K562 (cell line): ENCODE measurements at regions not wholly inside any gene's neighbourhood (a gene's known extent, or its start where the extent isn't known, plus 50 kb on each side); places are given as distances from the start of the nearest gene placed in this dataset.

ENCODE experiments used
- ATAC-seq: fragments of 200-7000 bp; cut with Tn5 transposase; 3 replicates; pipeline ENCODE4 v1.9.1; 2020; ENCODE audit warnings: moderate library complexity
- BruUV-seq: library from RNA; stranded (reverse); fragments of 400-500 nt; replicated peaks from 2 replicates; lab custom pipeline; 2021; lab: Mats Ljungman, UMichigan
- CTCF ChIA-PET: fragments of 300-600 bp; formaldehyde crosslinking; extraction: SDS; loops from one replicate; lab custom pipeline; 2021; ENCODE audit warnings: low intra/inter-chr PET ratio; lab: Yijun Ruan, JAX
- POLR2A ChIA-PET: fragments of 300-600, 350-650 bp; sonication (Branson Sonifier 250); formaldehyde crosslinking; extraction: SDS; loops from one replicate; lab custom pipeline; 2021; ENCODE audit warnings: antibody characterized with exemption, inconsistent platforms; lab: Yijun Ruan, JAX
- DNase-seq, 4 experiments: peaks; one replicate each; pipeline versions ENCODE4 v3.0.0 to v3.0.0-alpha.2; 2011 to 2018; ENCODE audit warnings: low spot score in 3 of 4, mixed read lengths in 3 of 4; ENCODE audit errors: extremely low read depth in 1 of 4
- FAIRE-seq: peaks from 2 replicates; lab custom pipeline; 2011; peaks lifted over from hg19 to GRCh38; lab: Jason Lieb, UNC
- H2AFZ ChIP-seq: 2 replicates; pipeline ENCODE4 v1.6.0; 2011; ENCODE audit warnings: low read depth, low read length, control low read depth, inconsistent platforms
- H3K27ac ChIP-seq: fragments of 200-600 bp; 3 replicates; pipeline ENCODE4 v1.8.0; 2011; ENCODE audit warnings: low read depth, mild to moderate bottlenecking, control low read depth, inconsistent platforms, low read length, moderate library complexity, mixed read lengths; ENCODE audit errors: extremely low read depth
- H3K27me3 ChIP-seq, 2 experiments: fragments of 300-600 bp in 1 of 2; 2 replicates in 1 of 2; 3 replicates in 1 of 2; pipeline versions ENCODE4 v1.6.0 to v1.8.0; 2011; ENCODE audit warnings: inconsistent platforms in 2 of 2, low read length in 2 of 2, mild to moderate bottlenecking in 1 of 2, mixed read lengths in 1 of 2, moderate library complexity in 1 of 2; ENCODE audit not compliant: control insufficient read depth in 2 of 2, insufficient read depth in 2 of 2
- H3K36me3 ChIP-seq: fragments of 300-600 bp; 3 replicates; pipeline ENCODE4 v1.8.0; 2011; ENCODE audit warnings: mild to moderate bottlenecking, low read length, inconsistent platforms; ENCODE audit not compliant: control insufficient read depth, insufficient read depth
- H3K4me1 ChIP-seq, 2 experiments: fragments of 200-600 bp in 1 of 2; replicated peaks in 1 of 2; 2 replicates in 1 of 2; 3 replicates in 1 of 2; pipeline versions ENCODE4 v1.5.1 to v1.8.0; 2011; ENCODE audit warnings: inconsistent platforms in 2 of 2, low read length in 2 of 2, mild to moderate bottlenecking in 1 of 2, mixed read lengths in 1 of 2, moderate library complexity in 1 of 2; ENCODE audit not compliant: control insufficient read depth in 2 of 2, insufficient read depth in 2 of 2
- H3K4me2 ChIP-seq: 2 replicates; pipeline ENCODE4 v1.6.1; 2011; ENCODE audit warnings: low read length, control low read depth, inconsistent platforms, mixed read lengths; ENCODE audit not compliant: insufficient read depth
- H3K4me3 ChIP-seq: fragments of 200-600 bp; sonication (generic), shearing (Covaris generic); 2 replicates; pipeline ENCODE4 v1.5.1; 2016; ENCODE audit warnings: control low read depth, inconsistent platforms
- H3K79me2 ChIP-seq: fragments of 200-600 bp; 3 replicates; pipeline ENCODE4 v1.8.0; 2011; ENCODE audit warnings: low read length, inconsistent platforms; ENCODE audit not compliant: control insufficient read depth, insufficient read depth
- H3K9ac ChIP-seq, 2 experiments: 2 replicates each; pipeline versions ENCODE4 v1.6.0 to v1.6.1; 2011; ENCODE audit warnings: low read depth in 2 of 2, low read length in 2 of 2, control low read depth in 1 of 2, inconsistent platforms in 1 of 2, mild to moderate bottlenecking in 1 of 2, mixed read lengths in 1 of 2; ENCODE audit not compliant: insufficient read depth in 1 of 2
- H3K9me1 ChIP-seq: one replicate; pipeline ENCODE4 v1.6.0; 2011; ENCODE audit warnings: inconsistent platforms, mild to moderate bottlenecking, low read length, moderate library complexity; ENCODE audit not compliant: control insufficient read depth, insufficient read depth
- H3K9me3 ChIP-seq: replicated peaks from 2 replicates; pipeline ENCODE4 v1.5.1; 2011; ENCODE audit warnings: low read depth, low read length, inconsistent platforms; ENCODE audit not compliant: control insufficient read depth, insufficient read depth
- H4K20me1 ChIP-seq: replicated peaks from 2 replicates; pipeline ENCODE4 v1.6.1; 2011; ENCODE audit warnings: low read length, inconsistent platforms, mixed read lengths; ENCODE audit not compliant: control insufficient read depth, insufficient read depth
- TCF7 ChIP-seq: sonication (generic); IDR thresholded peaks from 2 replicates; pipeline ENCODE4 v1.6.1; 2016; ENCODE audit warnings: antibody characterized with exemption, borderline replicate concordance
- TEAD1 ChIP-seq, 2 experiments: fragments of 450-650 bp in 1 of 2; sonication (generic) in 1 of 2; formaldehyde crosslinking; IDR thresholded peaks; 2 replicates each; pipeline versions ENCODE4 v1.4.0 to v1.8.0; 2020 to 2022; ENCODE audit warnings: mild to moderate bottlenecking in 2 of 2, missing genetic modification reagents in 1 of 2
- WGBS: fragments of 100-300 bp; shearing (Covaris generic); methylation state at CpG from one replicate; pipeline ENCODE4 v1.1.6; 2016; ENCODE audit warnings: low coverage, mixed read lengths; ENCODE audit not compliant: insufficient coverage; ENCODE audit errors: missing lambda C conversion rate; 5-methylcytosine and 5-hydroxymethylcytosine counted together
- in situ Hi-C: fragments of 300-500 bp; cut with MboI; formaldehyde crosslinking; loops from 4 replicates; pipeline ENCODE4 v1.15.0; 2018; ENCODE audit warnings: inconsistent platforms, mixed read lengths
- intact Hi-C: fragments of 100-400 bp; cut with micrococcal nuclease; formaldehyde crosslinking; loops from 2 replicates; pipeline ENCODE4 v1.14.2; 2022
- TF ChIP-seq, protein P1 (sequence below): fragments of 450-650 bp; formaldehyde crosslinking; IDR thresholded peaks from 2 replicates; pipeline ENCODE4 v1.4.0; 2020; ENCODE audit warnings: mild to moderate bottlenecking, mixed read lengths
- TF ChIP-seq, protein P2 (sequence below): fragments of 450-650 bp; formaldehyde crosslinking; conservative IDR thresholded peaks from 2 replicates; pipeline ENCODE4 v1.4.0; 2022; ENCODE audit warnings: mild to moderate bottlenecking, missing genetic modification characterization
- TF ChIP-seq, protein P3 (sequence below): sonication (generic); formaldehyde crosslinking; IDR thresholded peaks from 2 replicates; pipeline ENCODE4 v1.8.1; 2023; ENCODE audit warnings: mild to moderate bottlenecking, missing genetic modification reagents, moderate library complexity
- TF ChIP-seq, protein P4 (sequence below): fragments of 450-650 bp; formaldehyde crosslinking; IDR thresholded peaks from 2 replicates; pipeline ENCODE4 v1.4.0; 2020; ENCODE audit warnings: mild to moderate bottlenecking, moderate library complexity

DNA sequence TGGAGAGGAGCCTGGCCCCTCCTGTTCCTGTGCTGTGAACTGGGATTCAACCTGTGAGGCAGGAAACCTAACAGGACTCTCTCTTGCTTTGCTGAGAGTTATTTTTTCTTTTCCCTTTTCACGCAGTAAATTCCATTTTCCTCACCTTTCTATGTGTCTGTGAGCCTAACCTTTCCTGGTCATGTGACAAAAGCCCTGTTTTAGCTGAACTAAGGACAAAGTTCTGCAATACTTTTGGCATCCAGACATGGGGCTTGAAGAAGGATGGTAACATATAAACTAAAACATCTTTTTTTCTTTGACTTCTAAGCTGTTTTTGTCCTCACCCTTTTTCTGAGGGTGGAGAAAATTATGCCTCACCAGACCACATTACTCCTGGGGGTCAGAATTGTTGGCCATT lies 368.5 kb downstream of the HTR1B start:
- TF ChIP-seq, protein P1, sequence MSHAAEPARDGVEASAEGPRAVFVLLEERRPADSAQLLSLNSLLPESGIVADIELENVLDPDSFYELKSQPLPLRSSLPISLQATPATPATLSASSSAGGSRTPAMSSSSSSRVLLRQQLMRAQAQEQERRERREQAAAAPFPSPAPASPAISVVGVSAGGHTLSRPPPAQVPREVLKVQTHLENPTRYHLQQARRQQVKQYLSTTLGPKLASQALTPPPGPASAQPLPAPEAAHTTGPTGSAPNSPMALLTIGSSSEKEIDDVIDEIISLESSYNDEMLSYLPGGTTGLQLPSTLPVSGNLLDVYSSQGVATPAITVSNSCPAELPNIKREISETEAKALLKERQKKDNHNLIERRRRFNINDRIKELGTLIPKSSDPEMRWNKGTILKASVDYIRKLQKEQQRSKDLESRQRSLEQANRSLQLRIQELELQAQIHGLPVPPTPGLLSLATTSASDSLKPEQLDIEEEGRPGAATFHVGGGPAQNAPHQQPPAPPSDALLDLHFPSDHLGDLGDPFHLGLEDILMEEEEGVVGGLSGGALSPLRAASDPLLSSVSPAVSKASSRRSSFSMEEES (CRISPR knock-in tag), result 0 out of 2 replicates have a peak, but pooled peaks have one; percentile 8
- TF ChIP-seq, protein P2, sequence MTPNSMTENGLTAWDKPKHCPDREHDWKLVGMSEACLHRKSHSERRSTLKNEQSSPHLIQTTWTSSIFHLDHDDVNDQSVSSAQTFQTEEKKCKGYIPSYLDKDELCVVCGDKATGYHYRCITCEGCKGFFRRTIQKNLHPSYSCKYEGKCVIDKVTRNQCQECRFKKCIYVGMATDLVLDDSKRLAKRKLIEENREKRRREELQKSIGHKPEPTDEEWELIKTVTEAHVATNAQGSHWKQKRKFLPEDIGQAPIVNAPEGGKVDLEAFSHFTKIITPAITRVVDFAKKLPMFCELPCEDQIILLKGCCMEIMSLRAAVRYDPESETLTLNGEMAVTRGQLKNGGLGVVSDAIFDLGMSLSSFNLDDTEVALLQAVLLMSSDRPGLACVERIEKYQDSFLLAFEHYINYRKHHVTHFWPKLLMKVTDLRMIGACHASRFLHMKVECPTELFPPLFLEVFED (CRISPR knock-in tag), result no peak
- TF ChIP-seq TEAD1 (CRISPR knock-in tag; IDR thresholded peaks at IDR 0.05) (no peak), TCF7 (no peak)
- TF ChIP-seq, protein P3, sequence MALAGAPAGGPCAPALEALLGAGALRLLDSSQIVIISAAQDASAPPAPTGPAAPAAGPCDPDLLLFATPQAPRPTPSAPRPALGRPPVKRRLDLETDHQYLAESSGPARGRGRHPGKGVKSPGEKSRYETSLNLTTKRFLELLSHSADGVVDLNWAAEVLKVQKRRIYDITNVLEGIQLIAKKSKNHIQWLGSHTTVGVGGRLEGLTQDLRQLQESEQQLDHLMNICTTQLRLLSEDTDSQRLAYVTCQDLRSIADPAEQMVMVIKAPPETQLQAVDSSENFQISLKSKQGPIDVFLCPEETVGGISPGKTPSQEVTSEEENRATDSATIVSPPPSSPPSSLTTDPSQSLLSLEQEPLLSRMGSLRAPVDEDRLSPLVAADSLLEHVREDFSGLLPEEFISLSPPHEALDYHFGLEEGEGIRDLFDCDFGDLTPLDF (CRISPR knock-in tag), result no peak
- TF ChIP-seq, protein P4, sequence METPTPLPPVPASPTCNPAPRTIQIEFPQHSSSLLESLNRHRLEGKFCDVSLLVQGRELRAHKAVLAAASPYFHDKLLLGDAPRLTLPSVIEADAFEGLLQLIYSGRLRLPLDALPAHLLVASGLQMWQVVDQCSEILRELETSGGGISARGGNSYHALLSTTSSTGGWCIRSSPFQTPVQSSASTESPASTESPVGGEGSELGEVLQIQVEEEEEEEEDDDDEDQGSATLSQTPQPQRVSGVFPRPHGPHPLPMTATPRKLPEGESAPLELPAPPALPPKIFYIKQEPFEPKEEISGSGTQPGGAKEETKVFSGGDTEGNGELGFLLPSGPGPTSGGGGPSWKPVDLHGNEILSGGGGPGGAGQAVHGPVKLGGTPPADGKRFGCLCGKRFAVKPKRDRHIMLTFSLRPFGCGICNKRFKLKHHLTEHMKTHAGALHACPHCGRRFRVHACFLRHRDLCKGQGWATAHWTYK (CRISPR knock-in tag), result no peak
- TF ChIP-seq, all 486 proteins: peak for 1
- Histone ChIP-seq H3K36me3 (no peaks in the 10 kb centered on the region), H3K4me2 (no peak overlapping the region), H3K9me3 (no peaks in the 10 kb centered on the region), H3K4me3 (no peak overlapping the region), H3K27me3 (no peaks in the 10 kb centered on the region), H2AFZ (no peak overlapping the region), H4K20me1 (no peaks in the 10 kb centered on the region), H3K4me1 (no peaks in the 10 kb centered on the region), H3K9ac (no peak overlapping the region), H3K79me2 (no peaks in the 10 kb centered on the region), H3K27ac (no peak overlapping the region), H3K9me1 (no peaks in the 10 kb centered on the region)
- CTCF ChIA-PET, result no interaction called here
- POLR2A ChIA-PET, result no interaction called here
- intact Hi-C loops (no loop called here), in situ Hi-C loops (no loop called here)
- BruUV-seq, result no TSS peak
- FAIRE-seq (no peak), ATAC-seq (no peak), DNase-seq (no peak)
- 10% methylated on average over 1 of the region's 1 CpG for WGBS
